Trophoblast cell (in vitro differentiated cells and primary cell): ENCODE measurements at regions not wholly inside any gene's neighbourhood (a gene's known extent, or its start where the extent isn't known, plus 50 kb on each side); places are given as distances from the start of the nearest gene placed in this dataset.
A peak's percentile ranks its signal among the peaks of the same experiment; 100 is the strongest.
"Not testable (repeated sequence)": the region's sequence is repeated elsewhere in the genome, so short reads cannot be mapped to it uniquely, and the experiment has no call there.

Experiments
- DNase-seq, 2 donors: peaks; one replicate each; pipeline ENCODE4 v3.0.0-alpha.2; 2016
- H2AFZ ChIP-seq: 2 replicates; pipeline ENCODE4 v1.6.1; 2013; ENCODE audit warnings: low read length, moderate library complexity, mild to moderate bottlenecking; ENCODE audit not compliant: insufficient read depth, poor library complexity
- H2AK5ac ChIP-seq: 2 replicates; pipeline ENCODE4 v1.6.1; 2013; ENCODE audit warnings: mild to moderate bottlenecking, low read length
- H2BK120ac ChIP-seq: 2 replicates; pipeline ENCODE4 v1.6.1; 2013; ENCODE audit warnings: low read length, mild to moderate bottlenecking, moderate library complexity; ENCODE audit not compliant: insufficient read depth, poor library complexity
- H2BK12ac ChIP-seq: 2 replicates; pipeline ENCODE4 v1.6.1; 2013; ENCODE audit warnings: mild to moderate bottlenecking, low read length, moderate library complexity
- H2BK5ac ChIP-seq: 2 replicates; pipeline ENCODE4 v1.6.1; 2013; ENCODE audit warnings: low read length, low read depth, moderate library complexity, mild to moderate bottlenecking; ENCODE audit not compliant: poor library complexity
- H3K14ac ChIP-seq: 2 replicates; pipeline ENCODE4 v1.6.1; 2013; ENCODE audit warnings: mild to moderate bottlenecking, low read length
- H3K18ac ChIP-seq: 2 replicates; pipeline ENCODE4 v1.6.1; 2013; ENCODE audit warnings: mild to moderate bottlenecking, low read length
- H3K23ac ChIP-seq: 2 replicates; pipeline ENCODE4 v1.6.1; 2013; ENCODE audit warnings: low read length
- H3K27ac ChIP-seq: 2 replicates; pipeline ENCODE4 v1.5.1; 2013; ENCODE audit warnings: low read depth, mild to moderate bottlenecking, inconsistent platforms, low read length, moderate library complexity
- H3K27me3 ChIP-seq: 2 replicates; pipeline ENCODE4 v1.6.1; 2013; ENCODE audit warnings: inconsistent platforms, mild to moderate bottlenecking, low read length, moderate library complexity; ENCODE audit not compliant: insufficient read depth
- H3K36me3 ChIP-seq, 2 experiments: 1 replicate in 1 of 2; 2 replicates in 1 of 2; pipeline ENCODE4 v1.6.1; 2013; ENCODE audit warnings: low read length in 2 of 2, mild to moderate bottlenecking in 2 of 2, moderate library complexity in 1 of 2; ENCODE audit not compliant: insufficient read depth in 2 of 2, control insufficient read depth in 1 of 2
- H3K4ac ChIP-seq: 2 replicates; pipeline ENCODE4 v1.6.1; 2013; ENCODE audit warnings: low read depth, mild to moderate bottlenecking, low read length, moderate library complexity
- H3K4me1 ChIP-seq, 2 experiments: 1 replicate in 1 of 2; 2 replicates in 1 of 2; pipeline ENCODE4 v1.6.1; 2013; ENCODE audit warnings: low read length in 2 of 2, mild to moderate bottlenecking in 2 of 2, moderate library complexity in 1 of 2; ENCODE audit not compliant: insufficient read depth in 2 of 2, control insufficient read depth in 1 of 2
- H3K4me2 ChIP-seq: 2 replicates; pipeline ENCODE4 v1.6.1; 2013; ENCODE audit warnings: inconsistent platforms, mild to moderate bottlenecking, low read length, moderate library complexity
- H3K4me3 ChIP-seq: 2 replicates; pipeline ENCODE4 v1.5.1; 2013; ENCODE audit warnings: mild to moderate bottlenecking, low read depth, low read length, inconsistent platforms
- H3K79me1 ChIP-seq: one replicate; pipeline ENCODE4 v1.6.1; 2013; ENCODE audit warnings: low read length
- H3K79me2 ChIP-seq: 2 replicates; pipeline ENCODE4 v1.6.1; 2013; ENCODE audit warnings: low read length, mild to moderate bottlenecking; ENCODE audit not compliant: control insufficient read depth, insufficient read depth, poor library complexity
- H3K9ac ChIP-seq: 2 replicates; pipeline ENCODE4 v1.6.1; 2013; ENCODE audit warnings: mild to moderate bottlenecking, low read length
- H3K9me3 ChIP-seq: 2 replicates; pipeline ENCODE4 v1.6.1; 2013; ENCODE audit warnings: low read depth, mild to moderate bottlenecking, control low read depth, inconsistent platforms, low read length; ENCODE audit not compliant: insufficient read depth
- H4K12ac ChIP-seq: 2 replicates; pipeline ENCODE4 v1.6.1; 2013; ENCODE audit warnings: low read depth, mild to moderate bottlenecking, low read length, moderate library complexity
- H4K8ac ChIP-seq: 2 replicates; pipeline ENCODE4 v1.6.1; 2013; ENCODE audit warnings: low read depth, mild to moderate bottlenecking, low read length, moderate library complexity
- H4K91ac ChIP-seq: one replicate; pipeline ENCODE4 v1.6.1; 2013; ENCODE audit warnings: low read depth, mild to moderate bottlenecking, low read length, moderate library complexity
- WGBS: extraction: QIAGEN DNeasy Blood & Tissue Kit; methylation state at CpG from one replicate; pipeline ENCODE4 v1.1.7; 2013; ENCODE audit warnings: missing lambda C conversion rate; ENCODE audit not compliant: insufficient read length, insufficient coverage; ENCODE audit errors: extremely low coverage; 5-methylcytosine and 5-hydroxymethylcytosine counted together

- Histone ChIP-seq H2BK5ac (no peak overlapping the region), H2BK120ac (no peak overlapping the region), H3K36me3 (no peaks in the 10 kb centered on the region), H3K79me1 (peaks cover 2% of the 10 kb centered on the region), H2BK12ac (no peak overlapping the region), H2AFZ (no peak overlapping the region), H2AK5ac (no peak overlapping the region), H3K27ac (peak overlapping the region; percentile 62), H3K9ac (no peak overlapping the region), H4K8ac (no peak overlapping the region), H3K27me3 (no peaks in the 10 kb centered on the region), H3K4me3 (no peak overlapping the region), H4K91ac (no peak overlapping the region), H4K12ac (no peak overlapping the region), H3K79me2 (no peaks in the 10 kb centered on the region), H3K9me3 (no peaks in the 10 kb centered on the region), H3K18ac (no peak overlapping the region), H3K4ac (no peak overlapping the region), H3K23ac (no peak overlapping the region), H3K14ac (no peak overlapping the region), H3K4me2 (no peak overlapping the region), H3K4me1 (no peaks in the 10 kb centered on the region)
- no peak for DNase-seq
Observed at GRCh38 chr14:38053666-38054065, 154.0 kb upstream of the SSTR1 start.

- H3K4me1 ChIP-seq, result no peaks in the 10 kb centered on the region
- no peak overlapping the region for H2AFZ ChIP-seq
- no peak overlapping the region for H2BK120ac ChIP-seq
- no peak overlapping the region for H2AK5ac ChIP-seq
- H3K4ac ChIP-seq, result no peak overlapping the region
- H4K8ac ChIP-seq, result no peak overlapping the region
- no peak for DNase-seq
- no CpG with 5 or more reads among the region's 2 CpGs for WGBS
- no peak overlapping the region for H3K4me2 ChIP-seq
- no peak overlapping the region for H3K4me3 ChIP-seq
- no peak overlapping the region for H3K23ac ChIP-seq
- no peak overlapping the region for H2BK12ac ChIP-seq
- no peak overlapping the region for H4K91ac ChIP-seq
- no peaks in the 10 kb centered on the region for H3K27me3 ChIP-seq
- H3K9ac ChIP-seq, result no peak overlapping the region
- H3K27ac ChIP-seq, result no peak overlapping the region
- H3K18ac ChIP-seq, result no peak overlapping the region
- H3K79me1 ChIP-seq, result peaks cover 2% of the 10 kb centered on the region
- no peak overlapping the region for H4K12ac ChIP-seq
- H3K14ac ChIP-seq, result no peak overlapping the region
- peaks cover 0 to 3% of the 10 kb centered on the region in 2 experiments for H3K36me3 ChIP-seq
- no peak overlapping the region for H2BK5ac ChIP-seq
- H3K79me2 ChIP-seq, result no peaks in the 10 kb centered on the region
- H3K9me3 ChIP-seq, result peaks cover 6% of the 10 kb centered on the region
Observed at GRCh38 chr14:38056270-38056669, 151.4 kb upstream of the SSTR1 start.

- not testable (repeated sequence) for H2AK5ac ChIP-seq, H3K36me3 ChIP-seq, H3K79me1 ChIP-seq, H3K27me3 ChIP-seq, H2BK12ac ChIP-seq, H3K4ac ChIP-seq, H4K91ac ChIP-seq, H4K12ac ChIP-seq, H2BK5ac ChIP-seq, H3K4me3 ChIP-seq, H3K9me3 ChIP-seq, H2AFZ ChIP-seq, H3K4me1 ChIP-seq, DNase-seq, H4K8ac ChIP-seq, H3K79me2 ChIP-seq, H3K27ac ChIP-seq, H3K9ac ChIP-seq, H3K18ac ChIP-seq, H3K23ac ChIP-seq, H3K4me2 ChIP-seq, H2BK120ac ChIP-seq, H3K14ac ChIP-seq
- WGBS, result no CpG with 5 or more reads among the region's 2 CpGs
Observed at GRCh38 chr14:38062223-38062622, 145.5 kb upstream of the SSTR1 start.

- Histone ChIP-seq H3K23ac (no peak overlapping the region), H3K4ac (no peak overlapping the region), H4K91ac (no peak overlapping the region), H4K12ac (no peak overlapping the region), H3K4me1 (no peaks in the 10 kb centered on the region), H3K14ac (no peak overlapping the region), H3K9me3 (peaks cover 10% of the 10 kb centered on the region), H3K4me2 (no peak overlapping the region), H3K18ac (no peak overlapping the region), H2AK5ac (no peak overlapping the region), H3K36me3 (peaks cover 0 to 4% of the 10 kb centered on the region in 2 experiments), H2BK120ac (no peak overlapping the region), H4K8ac (no peak overlapping the region), H2BK5ac (no peak overlapping the region), H3K4me3 (no peak overlapping the region), H3K27me3 (no peaks in the 10 kb centered on the region), H3K79me1 (no peaks in the 10 kb centered on the region), H2AFZ (no peak overlapping the region), H2BK12ac (no peak overlapping the region), H3K79me2 (no peaks in the 10 kb centered on the region), H3K27ac (no peak overlapping the region), H3K9ac (no peak overlapping the region)
- no peak for DNase-seq
- WGBS, result no CpG with 5 or more reads among the region's 2 CpGs
Observed at GRCh38 chr14:38063711-38064320, 143.9 kb upstream of the SSTR1 start.
